ENCODE measurements at regions not wholly inside any gene's neighbourhood (a gene's known extent, or its start where the extent isn't known, plus 50 kb on each side); places are given as distances from the start of the nearest gene placed in this dataset.
A peak's percentile ranks its signal among the peaks of the same experiment; 100 is the strongest.

DNA sequence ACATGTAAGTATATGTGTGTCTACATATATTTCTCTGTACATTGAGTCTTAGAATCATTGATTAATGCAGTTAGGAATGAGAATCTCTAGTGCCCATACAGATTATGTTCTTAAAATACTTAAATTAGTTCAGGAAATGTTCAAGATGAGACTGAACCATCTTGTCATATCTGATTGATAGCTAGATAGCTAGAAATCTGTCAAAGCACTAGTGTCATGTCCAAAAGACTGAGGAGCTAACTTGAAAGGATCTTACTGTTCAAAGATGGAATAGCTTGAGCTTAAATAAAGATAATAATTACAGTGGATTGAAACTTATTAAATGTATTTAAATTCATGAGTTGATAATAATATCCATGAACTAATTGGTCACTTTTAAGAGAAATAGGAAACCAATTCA, 191.7 kb upstream of the TCF21 start:
- no peak for DNase-seq

GRCh38 chr6:133697666-133698065, 191.2 kb upstream of the TCF21 start:
- no peak for DNase-seq

DNA sequence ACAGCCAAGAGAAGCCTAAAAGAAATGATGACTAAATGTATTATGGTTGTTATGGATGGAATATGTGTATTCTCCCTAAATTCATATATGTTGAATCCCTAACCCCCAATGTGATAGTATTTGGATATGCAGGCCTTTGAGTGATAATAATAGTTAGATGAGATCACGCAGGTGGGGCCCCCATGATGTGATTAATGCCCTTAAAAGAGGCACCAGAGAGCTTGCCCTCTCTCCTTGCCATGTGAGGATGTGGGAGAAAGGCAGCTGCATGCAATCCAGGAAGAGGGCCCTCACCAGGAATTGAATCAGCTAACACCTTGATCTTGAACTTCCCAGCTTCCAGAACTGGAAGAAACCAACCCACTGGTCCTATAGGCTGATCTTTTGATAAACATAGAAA, 190.6 kb upstream of the TCF21 start:
- DNase-seq, result no peak

DNA sequence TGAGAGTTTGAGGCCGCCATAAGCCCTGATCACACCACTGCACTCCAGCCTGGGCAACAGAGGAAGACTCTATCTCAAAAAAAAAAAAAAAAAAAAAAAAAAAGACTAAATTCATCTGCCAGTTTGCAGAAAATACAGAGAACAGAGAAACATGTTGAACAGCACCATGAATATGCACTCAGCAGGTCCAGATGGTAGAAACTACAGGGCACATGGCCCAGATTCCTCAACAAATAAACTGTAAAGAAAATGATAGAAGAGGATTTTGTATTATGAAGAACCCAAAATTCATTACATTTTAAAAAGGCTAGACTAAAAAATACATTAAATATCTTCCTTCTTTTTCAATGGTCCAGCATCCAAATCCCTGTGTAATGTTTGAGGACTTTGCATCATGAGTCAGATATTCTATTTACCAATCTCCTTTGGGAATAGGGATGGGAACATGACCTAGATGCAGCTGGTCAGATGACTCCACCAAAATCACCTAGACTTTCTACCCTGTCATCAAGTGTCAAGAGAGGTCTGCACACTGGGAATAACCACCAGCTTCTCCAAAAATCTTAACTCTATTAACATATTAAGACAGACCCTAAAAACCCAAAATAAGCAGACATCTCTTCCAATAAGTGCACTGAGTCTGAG, 189.1 kb upstream of the TCF21 start:
- no peak for DNase-seq

- DNase-seq, result peak; percentile 28
Measured at GRCh38 chr6:133701633-133702331, 187.1 kb upstream of the TCF21 start.

- no peak for DNase-seq
Measured at GRCh38 chr6:133704371-133704770, 184.5 kb upstream of the TCF21 start.

DNA sequence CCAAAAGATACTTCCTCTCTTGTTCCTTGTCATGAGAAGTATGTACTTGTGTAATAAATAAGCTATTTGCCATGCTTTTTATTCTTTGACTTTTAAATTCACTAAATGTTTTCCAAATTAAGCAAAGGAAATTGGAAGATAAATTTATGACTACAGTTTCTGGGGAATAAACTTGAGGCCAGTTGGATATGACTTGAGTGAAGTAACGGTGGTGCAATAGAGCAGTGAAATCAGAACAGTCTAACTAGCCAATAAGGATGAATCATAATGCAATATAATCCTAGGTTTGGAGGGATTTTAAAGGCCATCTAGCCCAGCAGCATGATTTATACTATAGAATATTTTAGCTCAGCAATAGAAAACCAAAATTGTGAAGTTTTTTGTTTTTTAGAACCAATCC, 183.8 kb upstream of the TCF21 start:
- DNase-seq, result no peak

DNA sequence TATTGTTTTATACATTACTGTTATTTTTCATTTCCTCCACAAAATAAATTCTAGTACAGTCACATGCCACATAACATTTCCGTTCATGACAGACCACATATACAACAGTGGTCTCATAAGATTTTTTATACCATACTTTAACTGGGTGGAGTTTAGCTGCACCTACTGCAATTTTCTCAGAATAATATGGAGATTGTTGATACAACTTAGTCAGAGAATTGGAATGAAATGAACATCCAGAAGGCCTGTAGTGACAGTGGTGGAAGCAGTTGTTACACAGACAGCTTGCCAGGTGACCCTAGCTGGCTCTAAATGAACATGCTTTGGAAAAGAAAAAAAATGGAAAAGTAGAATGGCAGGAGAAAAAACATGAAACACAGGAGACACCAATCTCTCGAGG, 183.2 kb upstream of the TCF21 start:
- DNase-seq, result no peak

DNA sequence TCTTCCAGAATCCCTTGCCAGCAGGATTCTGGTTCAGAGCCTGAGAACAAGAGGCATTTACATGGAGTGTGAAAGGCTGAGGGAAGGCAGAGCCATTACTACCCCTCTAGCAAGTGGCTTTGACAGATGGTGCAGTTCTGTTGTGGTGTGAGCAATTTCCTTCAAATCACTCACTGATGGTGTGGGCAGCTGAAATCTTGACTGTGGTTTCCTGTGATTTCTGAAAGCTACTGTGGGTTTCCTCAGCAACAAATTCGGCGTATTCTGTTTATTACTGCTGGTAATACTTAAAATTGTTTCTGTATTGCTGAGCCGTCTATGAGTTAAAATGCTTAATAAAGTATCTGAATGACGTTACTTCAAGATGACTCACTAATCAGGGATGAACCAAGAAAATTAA, 181.5 kb upstream of the TCF21 start:
- no peak for DNase-seq

DNA sequence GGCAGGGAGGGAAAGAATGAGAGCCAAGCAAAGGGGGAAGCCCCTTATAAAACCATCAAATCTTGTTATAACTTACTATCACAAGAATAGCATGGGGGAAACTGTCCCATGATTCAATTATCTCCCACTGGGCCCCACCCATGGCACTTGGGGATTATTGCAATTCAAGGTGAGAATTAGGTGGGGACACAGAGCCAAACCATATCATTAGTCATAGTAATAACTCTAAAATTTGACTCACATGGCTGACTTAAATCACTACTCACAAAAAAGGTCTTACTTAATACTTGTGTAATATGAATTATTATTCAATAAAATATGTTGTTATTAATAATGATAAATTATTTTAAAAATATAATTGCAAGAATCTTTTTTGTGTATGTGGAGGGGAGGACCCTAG, 178.1 kb upstream of the TCF21 start:
- no peak for DNase-seq

- no peak for DNase-seq
Measured at GRCh38 chr6:133715270-133715669, 173.6 kb upstream of the TCF21 start.

GRCh38 chr6:133724726-133725125, 164.2 kb upstream of the TCF21 start:
- no peak for DNase-seq

DNA sequence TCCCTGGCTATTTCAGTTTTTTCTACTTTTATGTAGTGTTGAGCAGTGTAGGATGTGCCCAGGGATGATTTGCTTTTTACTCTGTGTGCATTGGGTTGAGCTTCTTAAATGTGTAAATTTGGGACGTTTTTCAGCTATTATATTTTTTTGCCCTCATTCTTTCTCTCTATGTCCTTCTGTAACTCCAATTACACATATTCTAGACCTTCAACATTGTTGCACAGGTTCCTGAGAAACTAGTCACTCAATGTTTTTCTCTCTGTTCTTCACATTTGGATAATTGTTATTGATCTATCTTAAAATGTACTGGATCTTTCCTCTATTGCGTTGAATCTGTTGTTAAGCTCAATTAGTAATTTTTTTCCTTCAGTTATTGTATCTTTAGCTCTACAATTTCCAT, 162.7 kb upstream of the TCF21 start:
- DNase-seq, result no peak

DNA sequence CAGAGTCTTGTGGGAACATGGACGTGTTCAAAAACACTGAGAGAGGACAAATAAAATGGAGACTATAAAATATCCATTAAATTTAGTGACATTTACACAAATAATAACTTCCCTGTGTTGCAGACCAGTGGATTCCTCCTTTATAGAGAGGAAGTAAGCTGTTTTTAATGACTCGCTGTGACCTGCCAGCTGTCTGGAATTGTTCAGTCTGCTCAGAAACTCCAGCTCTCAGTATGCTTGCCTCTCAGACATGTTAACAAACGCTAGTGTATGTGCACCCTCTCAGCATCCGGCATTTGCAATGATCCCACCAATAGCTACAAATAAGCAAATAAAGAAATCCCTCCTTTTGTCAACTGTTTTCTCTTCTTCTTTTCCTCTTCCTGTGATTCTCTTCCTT, 158.0 kb upstream of the TCF21 start:
- DNase-seq, result no peak

DNA sequence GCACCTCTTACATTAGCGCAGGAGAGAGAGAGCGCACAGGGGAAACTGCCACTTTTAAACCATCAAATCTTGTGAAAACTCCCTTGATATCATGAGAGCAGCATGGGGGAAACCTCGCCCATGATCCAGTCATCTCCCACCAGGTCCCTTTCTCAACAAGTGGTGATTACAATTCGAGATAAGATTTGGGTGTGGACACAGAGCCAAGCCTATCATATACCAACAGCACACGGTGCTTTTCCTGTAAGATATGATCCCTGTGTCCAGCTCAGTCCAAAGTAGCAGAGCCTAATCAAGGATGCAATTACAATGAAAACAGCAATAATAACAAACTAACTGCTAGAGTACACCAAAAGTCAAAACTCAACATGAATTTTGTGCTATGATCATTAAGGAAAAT, 148.7 kb upstream of the TCF21 start:
- DNase-seq, result no peak

DNA sequence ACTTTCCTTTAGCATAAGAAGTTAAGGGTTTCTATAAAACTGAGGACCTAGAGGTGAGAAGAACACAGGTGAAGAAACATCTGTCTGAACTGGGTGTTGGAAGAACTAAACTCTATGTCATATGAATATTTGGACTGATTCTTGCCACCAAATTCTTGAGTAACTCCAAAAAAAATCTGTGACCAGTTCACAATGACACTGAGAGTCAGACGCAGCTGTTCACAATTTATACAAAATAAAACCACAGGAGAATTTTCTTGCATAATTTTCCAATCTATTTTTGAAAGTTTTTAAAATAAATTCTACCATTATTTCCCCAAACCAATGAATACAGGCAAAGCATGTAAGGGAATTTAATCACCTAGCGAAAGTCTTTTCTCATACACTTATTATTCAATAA, 148.1 kb upstream of the TCF21 start:
- no peak for DNase-seq

- peak; percentile 62 for DNase-seq
Measured at GRCh38 chr6:133741375-133741861, 147.5 kb upstream of the TCF21 start.

GRCh38 chr6:133743621-133744020, 145.3 kb upstream of the TCF21 start:
- DNase-seq, result no peak

DNA sequence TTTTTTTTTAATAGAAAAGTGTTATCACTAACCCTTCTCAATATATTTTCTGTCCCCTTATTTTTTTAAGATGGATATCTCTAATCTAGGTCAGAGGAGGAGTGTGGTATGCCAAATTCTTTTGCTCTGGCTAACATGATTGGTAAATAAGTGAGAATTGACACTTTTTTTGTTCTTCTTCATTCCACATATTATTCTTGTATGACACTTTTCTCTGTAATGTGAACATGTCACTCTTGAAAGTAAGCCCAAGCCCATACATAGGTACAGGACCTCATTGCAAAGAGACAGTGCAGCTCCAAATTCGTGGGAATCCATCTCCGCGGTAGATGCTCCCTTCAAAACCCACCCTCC, 142.5 kb upstream of the TCF21 start:
- no peak for DNase-seq

GRCh38 chr6:133748628-133749027, 140.3 kb upstream of the TCF21 start:
- no peak for DNase-seq

DNA sequence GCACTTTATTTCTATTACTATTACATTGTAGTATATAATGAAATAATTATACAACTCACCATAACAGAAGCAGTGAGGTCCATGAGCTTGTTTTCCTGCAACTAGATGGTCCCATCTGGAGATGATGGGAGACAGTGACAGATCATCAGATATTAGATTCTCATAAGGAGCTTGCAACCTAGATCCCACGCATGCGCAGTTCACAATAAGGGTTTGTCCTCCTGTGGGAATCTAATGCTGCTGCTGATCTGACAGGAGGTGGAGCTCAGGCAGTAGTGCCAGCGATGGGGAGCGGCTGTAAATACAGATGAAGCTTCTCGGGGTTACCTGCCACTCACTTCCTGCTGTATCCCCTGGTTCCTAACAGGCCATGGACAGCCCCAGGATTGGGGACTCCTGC, 139.5 kb upstream of the TCF21 start:
- no peak for DNase-seq

DNA sequence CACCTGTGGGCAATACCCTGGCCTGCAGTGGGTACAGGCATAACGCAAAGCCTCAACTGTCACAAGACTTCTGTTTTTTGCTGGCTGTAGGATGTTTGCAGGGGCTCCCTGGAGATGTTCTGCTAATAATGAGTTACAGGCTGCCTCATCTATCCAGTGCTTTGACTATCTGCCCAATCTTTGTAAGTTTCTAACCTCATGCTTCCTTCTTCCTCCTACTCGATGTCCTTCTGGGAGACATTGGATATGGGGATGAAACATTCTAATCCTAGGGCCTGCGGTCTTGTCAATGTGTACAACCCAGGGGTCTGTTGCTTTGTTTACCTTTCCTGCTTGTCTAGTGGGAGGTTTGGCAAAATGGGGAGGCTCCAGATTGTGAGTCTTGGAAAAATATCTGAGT, 136.8 kb upstream of the TCF21 start:
- no peak for DNase-seq

DNA sequence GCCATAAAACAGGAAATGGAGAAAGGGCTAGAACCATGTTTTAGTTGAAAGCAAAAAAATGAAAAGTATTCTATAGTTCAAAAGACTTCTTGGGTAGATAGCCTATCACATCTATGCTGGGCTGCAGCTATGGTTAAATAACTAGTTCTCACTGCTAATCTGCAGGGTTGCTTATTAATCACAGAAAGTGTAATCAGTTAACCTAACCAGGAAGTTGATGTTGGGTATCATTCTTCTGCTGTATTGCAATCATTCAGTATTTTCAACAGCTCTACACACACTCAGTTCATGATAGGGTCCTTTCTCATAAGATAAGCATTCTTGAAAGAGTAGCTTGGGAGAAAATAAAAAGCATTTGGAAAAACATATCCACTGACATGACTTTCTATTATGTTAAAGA, 135.2 kb upstream of the TCF21 start:
- no peak for DNase-seq

DNA sequence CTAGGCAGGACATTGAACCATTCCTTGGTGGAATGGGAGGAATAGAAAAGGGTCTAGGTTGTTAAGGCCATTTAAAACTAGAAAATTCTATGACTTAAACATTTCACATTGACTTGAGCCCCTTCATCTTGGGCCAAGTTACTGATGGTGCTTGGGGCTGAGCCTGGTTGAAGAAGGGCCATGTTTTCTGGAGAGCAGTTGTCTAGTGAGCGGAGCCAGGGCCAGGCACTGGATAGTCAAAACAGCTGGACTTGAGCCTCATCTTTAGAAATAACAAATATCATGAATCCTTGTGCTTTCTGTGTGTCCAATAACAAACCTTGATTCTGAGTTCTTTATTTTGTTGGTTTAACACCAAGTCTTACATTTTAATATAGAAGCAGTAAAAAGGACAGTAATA, 134.6 kb upstream of the TCF21 start:
- DNase-seq, result no peak

Data from right kidney (tissue), 1 donor.